ENCODE measurements at regions not wholly inside any gene's neighbourhood (a gene's known extent, or its start where the extent isn't known, plus 50 kb on each side); places are given as distances from the start of the nearest gene placed in this dataset.

DNA sequence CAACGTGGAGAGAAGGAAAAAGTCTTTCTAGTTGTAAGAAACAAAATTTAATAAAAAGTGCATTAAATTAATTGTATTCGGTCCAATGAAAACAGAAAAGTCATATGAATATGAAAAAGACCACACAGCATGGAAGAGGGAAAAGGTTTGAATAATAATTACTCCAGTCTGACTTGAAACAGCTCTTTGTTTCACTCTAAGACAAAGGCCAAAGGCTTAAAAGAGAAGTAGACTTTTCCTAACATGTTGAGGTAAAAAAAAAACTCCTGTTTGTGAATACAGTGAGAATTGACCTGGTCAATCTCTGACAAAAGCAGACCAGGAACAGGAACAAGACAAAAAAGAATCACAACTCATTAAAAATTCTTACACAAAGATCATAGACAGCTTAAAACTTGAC, 429.8 kb downstream of the TOX3 start:
- TF ChIP-seq POLR2A (IDR thresholded peaks at IDR 0.05): no peak
- no peak for TF ChIP-seq CTCF (IDR thresholded peaks at IDR 0.05)
